GM12872 (cell line): ENCODE measurements at regions not wholly inside any gene's neighbourhood (a gene's known extent, or its start where the extent isn't known, plus 50 kb on each side); places are given as distances from the start of the nearest gene placed in this dataset.

Experiments used
- CTCF ChIP-seq: IDR thresholded peaks from 3 replicates; pipeline ENCODE4 v1.5.1; 2011; ENCODE audit warnings: low read depth, mild to moderate bottlenecking, low read length, moderate library complexity; ENCODE audit not compliant: insufficient read depth

GRCh38 chr15:81625896-81626295 lies 251.9 kb upstream of the TMC3 start:
- TF ChIP-seq CTCF: no peak

DNA sequence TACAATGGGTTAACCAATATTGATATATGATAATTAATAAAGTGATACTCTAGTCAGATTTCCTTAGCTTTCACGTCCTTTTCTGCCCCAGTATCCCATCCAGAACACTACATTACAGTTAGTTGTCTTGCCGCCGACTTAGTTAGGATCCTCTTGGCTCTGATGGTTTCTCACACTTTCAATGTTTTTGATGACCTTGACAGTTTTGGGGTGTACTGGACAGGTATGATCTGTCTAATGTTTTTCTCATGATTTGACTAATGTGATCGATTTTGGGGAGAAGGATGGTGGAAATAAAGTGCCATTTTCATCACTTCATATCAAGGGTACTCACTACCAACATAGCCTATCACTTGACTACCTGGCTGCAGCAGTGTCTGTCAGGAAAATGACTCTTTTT lies 245.0 kb upstream of the TMC3 start:
- TF ChIP-seq CTCF: no peak

DNA sequence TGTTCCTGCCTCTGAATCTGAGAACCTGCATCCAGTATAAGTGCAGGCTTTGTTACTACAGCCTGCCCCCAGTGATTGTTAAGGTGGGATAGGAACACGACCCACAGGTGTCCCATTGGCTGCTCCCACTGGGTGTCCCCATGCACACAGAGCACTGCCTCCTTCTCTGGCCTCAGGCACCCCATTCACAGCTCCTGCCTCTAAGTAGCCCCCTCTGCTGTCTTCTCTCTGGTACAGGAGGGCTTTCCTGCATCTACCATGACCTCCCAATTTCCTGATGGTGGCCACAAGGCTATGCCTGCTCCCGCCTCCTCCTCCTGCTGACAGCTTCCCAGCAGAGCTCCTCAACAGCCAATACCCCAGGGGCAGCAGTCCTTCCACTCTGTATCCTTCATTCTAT lies 238.6 kb upstream of the TMC3 start:
- TF ChIP-seq CTCF: no peak

- TF ChIP-seq CTCF: no peak
These were observed 237.7 kb upstream of the TMC3 start for GRCh38 chr15:81611679-81612078.

DNA sequence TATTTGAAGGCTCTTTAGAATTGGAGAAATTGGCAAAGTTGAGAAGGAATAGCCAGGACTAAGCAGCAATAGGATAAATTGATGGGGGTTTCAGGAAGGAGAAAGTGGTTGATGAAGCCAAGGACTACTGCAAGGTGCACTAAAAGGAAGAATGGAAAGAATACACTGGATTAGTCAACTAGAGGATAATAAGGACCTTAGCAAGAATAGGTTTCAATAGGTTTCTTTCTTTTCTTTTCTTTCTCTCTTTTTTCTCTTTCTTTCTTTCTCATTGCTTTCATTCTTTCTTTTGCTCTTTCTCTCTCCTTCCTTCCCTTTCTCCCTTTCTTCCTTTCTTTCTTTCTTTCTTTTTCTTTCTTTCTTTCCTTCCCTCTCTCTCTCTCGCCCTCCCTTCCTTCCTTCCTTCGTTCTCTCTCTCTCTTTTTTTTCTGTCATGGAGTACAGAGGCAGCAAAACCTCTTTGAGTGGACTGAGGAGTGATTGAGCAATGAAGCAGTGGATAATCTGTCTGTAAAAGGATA lies 234.4 kb upstream of the TMC3 start:
- TF ChIP-seq CTCF: no peak

DNA sequence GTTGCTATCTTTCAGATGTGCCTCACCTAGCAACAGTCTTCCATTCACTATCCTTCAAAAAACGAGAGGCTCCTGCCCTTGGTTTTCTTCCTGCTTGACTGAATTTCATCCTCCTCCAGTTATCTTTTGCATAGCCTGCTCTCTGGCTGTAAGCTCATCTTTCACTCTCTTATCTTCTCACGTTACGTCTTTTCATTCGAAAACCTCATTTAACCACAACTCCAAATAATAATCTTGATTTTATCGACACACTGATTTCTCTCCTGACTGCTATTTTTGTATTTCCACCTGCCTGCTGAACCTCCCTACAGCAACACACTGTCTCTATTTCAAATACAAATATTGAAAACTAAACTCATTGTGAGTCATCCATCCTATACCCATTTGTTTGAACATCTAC lies 230.7 kb upstream of the TMC3 start:
- TF ChIP-seq CTCF: no peak

DNA sequence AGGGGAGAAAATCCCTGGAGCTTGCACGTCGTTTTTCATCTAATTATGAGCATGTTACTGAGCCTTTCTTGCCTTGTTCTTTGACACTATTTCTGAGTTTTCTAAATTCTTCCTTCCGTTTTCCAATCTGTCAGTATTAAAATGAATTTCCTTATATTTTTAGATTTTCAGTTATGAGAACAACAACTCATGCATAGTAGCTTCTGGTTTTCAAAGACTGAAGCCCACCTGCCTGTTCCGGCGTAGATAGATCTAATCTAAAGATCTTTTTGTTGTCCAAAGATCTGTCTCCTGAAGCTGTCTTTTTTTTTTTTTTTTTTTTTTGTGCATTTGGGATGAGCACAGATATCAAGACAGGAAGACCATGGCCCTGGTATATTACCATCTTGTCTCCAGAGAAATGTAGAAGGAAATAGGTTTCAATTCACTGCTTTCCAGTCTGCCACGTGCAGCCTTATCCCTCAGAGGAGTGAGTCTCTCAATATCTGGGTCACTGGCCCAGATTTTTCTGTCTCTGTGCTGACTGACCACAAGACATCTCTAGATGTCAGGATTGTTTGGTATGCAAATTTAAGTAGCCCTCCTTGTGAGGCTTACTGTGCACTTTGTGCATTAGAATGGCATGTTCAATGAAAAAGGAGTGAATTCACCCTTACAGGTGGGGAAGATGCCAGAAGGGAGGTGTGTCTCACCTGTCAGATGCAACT lies 222.3 kb upstream of the TMC3 start:
- TF ChIP-seq CTCF: no peak
